ENCODE measurements at regions not wholly inside any gene's neighbourhood (a gene's known extent, or its start where the extent isn't known, plus 50 kb on each side); places are given as distances from the start of the nearest gene placed in this dataset.

DNA sequence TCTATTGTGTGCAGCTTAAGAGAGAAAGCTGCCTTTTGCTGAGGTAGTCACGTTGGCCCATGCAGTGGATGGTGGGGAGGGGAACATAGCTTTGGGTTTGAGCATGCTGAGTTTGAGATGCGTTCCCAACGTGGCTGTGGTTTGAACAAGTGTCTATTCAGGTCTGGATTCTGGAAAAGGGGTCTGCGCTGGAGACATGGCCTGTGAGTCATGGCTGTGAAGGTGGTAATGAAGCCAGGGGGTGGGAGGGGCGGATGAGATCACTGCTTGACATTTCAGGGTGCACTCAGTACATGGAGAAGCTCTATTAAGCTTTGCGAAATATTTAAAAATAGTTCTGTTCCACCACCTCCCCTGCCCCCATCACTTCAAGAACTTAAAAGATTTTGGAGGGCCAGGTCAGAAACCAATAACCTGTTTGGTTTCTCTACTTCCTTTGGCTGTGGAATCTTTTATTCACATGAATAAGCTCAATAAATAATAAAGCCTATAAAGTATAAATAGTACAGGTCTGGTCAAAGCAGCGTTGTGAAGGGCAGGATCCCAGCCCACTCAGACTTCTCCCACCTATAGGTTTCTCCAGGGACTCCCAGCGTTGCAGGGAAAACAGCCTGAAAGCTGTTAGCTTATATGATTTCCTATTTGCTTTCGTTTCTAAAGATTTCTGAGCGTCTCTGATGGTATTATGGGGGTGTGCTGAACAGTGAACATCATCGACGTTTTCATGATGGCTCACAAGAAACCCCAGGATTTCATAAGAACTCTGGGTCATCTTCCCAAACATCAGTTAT lies 189.9 kb downstream of the NSG2 start:
- DNase-seq: peak in 3 of 51 donors; percentile 5 to 29 (median 27)

- no peak for DNase-seq
Observed at GRCh38 chr5:174236070-174236469, 190.6 kb downstream of the NSG2 start.

GRCh38 chr5:174239718-174240117 lies 194.2 kb downstream of the NSG2 start:
- peak in 1 of 51 donors; percentile 27 for DNase-seq

GRCh38 chr5:174242573-174242972 lies 197.1 kb downstream of the NSG2 start:
- no peak for DNase-seq

DNA sequence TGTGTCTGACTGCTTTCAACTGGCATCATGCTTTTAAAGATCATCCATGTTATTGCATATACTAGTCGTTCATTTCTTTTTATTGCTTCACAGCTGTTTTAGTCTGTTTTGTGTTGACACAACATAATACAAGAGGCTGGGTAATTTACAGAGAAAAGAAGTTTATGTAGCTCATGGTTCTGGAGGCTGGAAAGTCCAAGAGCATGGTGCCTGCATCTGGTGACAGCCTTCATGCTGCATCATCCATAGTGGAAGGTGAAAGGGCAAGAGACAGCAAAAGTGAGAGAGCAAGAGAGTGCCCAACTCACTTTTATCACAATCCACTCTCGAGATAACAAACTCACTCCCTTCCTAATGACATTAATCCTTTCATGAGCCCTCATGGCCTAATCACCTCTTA lies 198.4 kb downstream of the NSG2 start:
- no peak for DNase-seq

GRCh38 chr5:174245516-174246075 lies 200.1 kb downstream of the NSG2 start:
- no peak for DNase-seq

GRCh38 chr5:174246743-174247142 lies 201.2 kb downstream of the NSG2 start:
- DNase-seq: no peak

DNA sequence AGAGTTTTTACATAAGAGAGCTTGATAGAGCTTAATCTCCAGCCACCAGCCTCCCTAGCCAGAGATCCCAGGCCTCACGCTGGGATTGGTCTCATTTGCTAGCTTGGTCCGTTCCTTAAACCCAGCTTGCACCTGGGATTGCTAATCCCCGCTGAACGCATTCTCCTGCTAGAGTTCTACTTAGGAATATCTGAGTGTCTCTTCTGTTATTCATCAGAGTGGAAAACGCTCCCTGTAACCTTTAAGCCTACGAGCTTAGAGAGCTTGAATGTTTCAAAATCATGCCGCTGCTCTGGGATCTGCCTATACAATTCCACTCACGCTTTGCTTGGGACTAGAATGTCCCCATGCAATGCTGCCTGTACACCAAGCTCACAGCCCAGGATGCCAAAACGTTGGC lies 201.8 kb downstream of the NSG2 start:
- DNase-seq: no peak

DNA sequence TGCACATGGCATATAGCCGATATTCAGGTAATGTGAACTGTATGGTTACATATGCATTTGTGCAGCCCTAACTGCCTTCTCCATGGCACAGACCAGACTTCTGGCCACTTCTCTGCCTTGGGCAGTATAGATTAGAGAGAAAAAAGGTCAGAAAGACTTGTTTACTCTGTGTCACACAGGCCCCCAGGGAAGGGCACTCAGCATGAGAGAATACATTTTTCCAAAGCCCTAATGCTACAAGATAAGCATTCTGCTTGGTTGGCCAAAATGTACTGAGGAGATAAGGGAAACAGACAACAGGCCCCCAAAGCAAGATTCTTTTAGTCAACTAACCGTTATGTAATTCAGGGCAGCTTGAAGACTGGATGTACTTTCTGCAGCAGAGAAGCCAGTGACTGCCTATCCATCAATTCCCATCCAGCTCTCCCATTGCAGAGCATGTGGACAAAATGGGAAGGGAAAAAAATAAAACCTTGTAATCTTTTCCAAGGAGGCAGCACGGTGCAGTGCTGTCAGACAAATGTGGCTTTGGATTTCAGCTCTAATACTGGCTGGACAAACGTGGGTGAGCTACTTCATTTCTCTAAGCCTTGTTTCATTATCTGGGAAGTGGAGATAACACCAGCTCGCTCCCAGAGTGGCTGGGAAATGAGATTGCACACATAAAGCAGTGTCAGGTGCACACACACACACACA lies 205.9 kb downstream of the NSG2 start:
- no peak for DNase-seq

- DNase-seq: no peak
Observed at GRCh38 chr5:174252121-174252520, 206.6 kb downstream of the NSG2 start.

- no peak for DNase-seq
Observed at GRCh38 chr5:174259696-174260420, 214.4 kb downstream of the NSG2 start.

DNA sequence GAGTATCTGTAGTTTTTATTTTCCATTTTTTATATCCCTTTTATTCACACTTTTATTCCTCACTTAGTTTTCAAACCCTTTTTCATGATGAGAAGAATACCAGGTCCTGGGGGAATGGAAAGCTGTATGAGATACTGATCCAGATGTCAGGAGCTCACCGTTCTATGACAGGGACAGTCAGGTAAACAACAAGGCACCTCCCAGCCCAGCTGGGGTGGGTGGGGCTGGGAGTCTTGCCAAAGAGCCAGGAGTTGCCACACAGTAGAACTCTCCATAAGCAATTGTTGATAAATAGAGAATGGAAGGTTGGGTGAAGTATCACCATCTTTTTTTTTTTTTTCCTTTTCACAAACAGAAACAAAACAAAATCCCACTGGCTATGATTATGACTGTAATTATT lies 225.8 kb downstream of the NSG2 start:
- DNase-seq: no peak

DNA sequence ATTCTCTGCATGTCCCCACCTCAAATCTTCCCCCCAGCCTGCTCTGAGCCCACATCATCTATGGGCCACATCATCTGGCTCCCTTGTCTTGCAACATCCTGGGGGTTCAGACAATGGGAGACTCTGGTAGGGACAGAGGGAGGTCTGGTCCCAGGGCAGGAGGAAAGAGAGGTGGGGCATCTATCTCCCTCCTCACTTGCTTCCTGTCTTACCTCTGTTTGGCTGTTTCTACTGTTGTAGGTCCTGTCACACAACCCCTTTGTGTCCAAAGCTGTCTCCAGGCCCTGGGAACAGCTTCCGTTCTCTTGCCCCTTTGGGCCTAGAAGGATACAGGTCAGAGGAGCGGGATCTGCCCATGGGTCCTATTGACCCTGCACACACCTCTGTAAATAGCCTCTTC lies 227.2 kb downstream of the NSG2 start:
- no peak for DNase-seq

GRCh38 chr5:174273325-174273724 lies 227.8 kb downstream of the NSG2 start:
- DNase-seq: no peak

DNA sequence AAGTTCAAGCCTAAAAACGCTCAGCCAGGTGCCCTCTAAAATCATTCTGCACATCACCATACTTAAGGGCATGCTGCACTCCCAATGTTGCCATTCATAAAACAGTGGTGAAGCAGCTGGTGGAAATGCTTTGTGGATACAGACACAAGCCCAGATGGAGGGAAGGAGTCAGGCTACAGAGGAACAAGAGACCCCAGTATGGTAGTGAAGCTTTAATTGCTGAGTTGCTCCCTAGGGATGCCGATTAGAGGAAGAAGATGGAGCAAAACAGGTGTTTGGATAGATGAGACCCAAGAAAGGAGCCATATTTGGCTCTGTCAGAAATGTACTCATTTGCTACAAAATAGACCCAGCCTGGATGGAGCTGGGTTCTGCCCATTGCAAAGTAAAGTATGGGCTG lies 230.5 kb downstream of the NSG2 start:
- DNase-seq: no peak

GRCh38 chr5:174281089-174281760 lies 235.7 kb downstream of the NSG2 start:
- DNase-seq: no peak

- DNase-seq: no peak
Observed at GRCh38 chr5:174281855-174282254, 236.3 kb downstream of the NSG2 start.

- DNase-seq: no peak
Observed at GRCh38 chr5:174282391-174282790, 236.9 kb downstream of the NSG2 start.

- no peak for DNase-seq
Observed at GRCh38 chr5:174283211-174284005, 237.9 kb downstream of the NSG2 start.

DNA sequence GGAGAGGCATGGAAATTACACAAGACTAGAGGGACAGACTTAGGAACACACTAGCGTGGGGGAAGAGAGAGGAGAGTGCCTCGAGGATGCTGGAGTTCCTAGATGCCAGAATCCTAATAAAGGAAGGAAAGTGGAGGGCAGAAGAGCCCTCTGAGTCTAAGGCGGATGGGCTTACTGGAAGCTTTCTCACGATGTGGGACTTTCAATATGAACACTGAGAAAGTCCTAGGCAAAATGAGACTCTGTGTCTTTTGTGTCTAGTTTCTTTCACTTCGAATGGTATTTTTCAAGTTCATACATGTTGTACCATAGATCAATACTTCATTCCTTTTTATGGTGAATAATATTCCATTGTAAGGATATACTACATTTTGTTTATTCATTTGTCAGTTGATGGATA lies 239.4 kb downstream of the NSG2 start:
- no peak for DNase-seq

- no peak for DNase-seq
Observed at GRCh38 chr5:174287761-174288160, 242.3 kb downstream of the NSG2 start.

All from hypothalamus (tissue), 51 donors.